HCT116 (cell line): ENCODE measurements at regions not wholly inside any gene's neighbourhood (a gene's known extent, or its start where the extent isn't known, plus 50 kb on each side); places are given as distances from the start of the nearest gene placed in this dataset.
"Not testable (repeated sequence)": the region's sequence is repeated elsewhere in the genome, so short reads cannot be mapped to it uniquely, and the experiment has no call there.

Source experiments
- JUND ChIP-seq: IDR thresholded peaks from 2 replicates; pipeline ENCODE4 v1.6.1; 2012
- TF ChIP-seq, protein P1 (sequence below), 3 experiments: fragments of 200-600 bp in 1 of 3; sonication (generic) in 1 of 3; IDR thresholded peaks in 2 of 3; conservative IDR thresholded peaks in 1 of 3; 2 replicates each; pipeline ENCODE4 v1.5.1; 2012 to 2017; ENCODE audit warnings: low read depth in 2 of 3, low read length in 2 of 3, antibody characterized with exemption in 1 of 3, borderline replicate concordance in 1 of 3, control low read depth in 1 of 3, mild to moderate bottlenecking in 1 of 3, mixed read lengths in 1 of 3, mixed run types in 1 of 3, moderate library complexity in 1 of 3; ENCODE audit not compliant: insufficient read depth in 1 of 3

- TF ChIP-seq JUND, result not testable (repeated sequence)
- TF ChIP-seq, protein P1, sequence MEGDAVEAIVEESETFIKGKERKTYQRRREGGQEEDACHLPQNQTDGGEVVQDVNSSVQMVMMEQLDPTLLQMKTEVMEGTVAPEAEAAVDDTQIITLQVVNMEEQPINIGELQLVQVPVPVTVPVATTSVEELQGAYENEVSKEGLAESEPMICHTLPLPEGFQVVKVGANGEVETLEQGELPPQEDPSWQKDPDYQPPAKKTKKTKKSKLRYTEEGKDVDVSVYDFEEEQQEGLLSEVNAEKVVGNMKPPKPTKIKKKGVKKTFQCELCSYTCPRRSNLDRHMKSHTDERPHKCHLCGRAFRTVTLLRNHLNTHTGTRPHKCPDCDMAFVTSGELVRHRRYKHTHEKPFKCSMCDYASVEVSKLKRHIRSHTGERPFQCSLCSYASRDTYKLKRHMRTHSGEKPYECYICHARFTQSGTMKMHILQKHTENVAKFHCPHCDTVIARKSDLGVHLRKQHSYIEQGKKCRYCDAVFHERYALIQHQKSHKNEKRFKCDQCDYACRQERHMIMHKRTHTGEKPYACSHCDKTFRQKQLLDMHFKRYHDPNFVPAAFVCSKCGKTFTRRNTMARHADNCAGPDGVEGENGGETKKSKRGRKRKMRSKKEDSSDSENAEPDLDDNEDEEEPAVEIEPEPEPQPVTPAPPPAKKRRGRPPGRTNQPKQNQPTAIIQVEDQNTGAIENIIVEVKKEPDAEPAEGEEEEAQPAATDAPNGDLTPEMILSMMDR (IDR thresholded peaks at IDR 0.05 in 2 of 3, conservative IDR thresholded peaks at IDR 0.05 in 1 of 3; ENCODE audit: borderline replicate concordance in 1 of 3, insufficient read depth in 1 of 3, low read depth in 2 of 3, low read length in 2 of 3), result not testable (repeated sequence)
Measured at GRCh38 chr20:25975816-25976215, 279.2 kb upstream of the ZNF337 start.
